IPS DF 19.7 (cell line): ENCODE measurements at regions not wholly inside any gene's neighbourhood (a gene's known extent, or its start where the extent isn't known, plus 50 kb on each side); places are given as distances from the start of the nearest gene placed in this dataset.

Source experiments
- DNase-seq: peaks from one replicate; pipeline ENCODE4 v3.0.0-alpha.2; 2013; ENCODE audit warnings: low read depth, low spot score

GRCh38 chr6:74113901-74114300 is 417.9 kb downstream of the CD109 start:
- no peak for DNase-seq

- no peak for DNase-seq
Measured at GRCh38 chr6:74103417-74103816, 407.4 kb downstream of the CD109 start.

GRCh38 chr6:74100719-74101287 is 404.8 kb downstream of the CD109 start:
- no peak for DNase-seq

GRCh38 chr6:74096329-74096728 is 400.3 kb downstream of the CD109 start:
- DNase-seq: no peak

GRCh38 chr6:74093361-74093760 is 397.4 kb downstream of the CD109 start:
- no peak for DNase-seq

GRCh38 chr6:74091794-74092157 is 395.8 kb downstream of the CD109 start:
- DNase-seq: no peak

GRCh38 chr6:74091136-74091793 is 395.3 kb downstream of the CD109 start:
- DNase-seq: no peak

GRCh38 chr6:74087899-74088298 is 391.9 kb downstream of the CD109 start:
- no peak for DNase-seq

GRCh38 chr6:74075896-74076295 is 379.9 kb downstream of the CD109 start:
- DNase-seq: no peak

GRCh38 chr6:74075323-74075722 is 379.3 kb downstream of the CD109 start:
- no peak for DNase-seq

GRCh38 chr6:74074645-74075044 is 378.6 kb downstream of the CD109 start:
- no peak for DNase-seq

- DNase-seq: no peak
Measured at GRCh38 chr6:74073999-74074398, 378.0 kb downstream of the CD109 start.

- no peak for DNase-seq
Measured at GRCh38 chr6:74073429-74073828, 377.4 kb downstream of the CD109 start.

- no peak for DNase-seq
Measured at GRCh38 chr6:74071214-74071613, 375.2 kb downstream of the CD109 start.

GRCh38 chr6:74070711-74071110 is 374.7 kb downstream of the CD109 start:
- no peak for DNase-seq

- no peak for DNase-seq
Measured at GRCh38 chr6:74070091-74070490, 374.1 kb downstream of the CD109 start.

GRCh38 chr6:74069089-74069581 is 373.1 kb downstream of the CD109 start:
- DNase-seq: no peak

GRCh38 chr6:74066168-74066871 is 370.3 kb downstream of the CD109 start:
- no peak for DNase-seq

GRCh38 chr6:74065705-74066104 is 369.7 kb downstream of the CD109 start:
- no peak for DNase-seq

- no peak for DNase-seq
Measured at GRCh38 chr6:74063391-74063790, 367.4 kb downstream of the CD109 start.

GRCh38 chr6:74061201-74061600 is 365.2 kb downstream of the CD109 start:
- no peak for DNase-seq

- DNase-seq: no peak
Measured at GRCh38 chr6:74060354-74060753, 364.4 kb downstream of the CD109 start.

- no peak for DNase-seq
Measured at GRCh38 chr6:74058606-74059005, 362.6 kb downstream of the CD109 start.
